Endothelial cell of umbilical vein (primary cell): ENCODE measurements at regions not wholly inside any gene's neighbourhood (a gene's known extent, or its start where the extent isn't known, plus 50 kb on each side); places are given as distances from the start of the nearest gene placed in this dataset.

Source experiments
- BruUV-seq: library from RNA; stranded (reverse); fragments of 400-500 nt; replicated peaks from 2 replicates; lab custom pipeline; 2021; lab: Mats Ljungman, UMichigan
- CTCF ChIA-PET: fragments of 300-600, 350-600 bp; sonication (Branson Sonifier 250); formaldehyde crosslinking; loops from one replicate; lab custom pipeline; 2021; ENCODE audit warnings: antibody characterized with exemption, inconsistent platforms; lab: Charles Lee
- POLR2A ChIA-PET: fragments of 300-600, 350-600 bp; sonication (Branson Sonifier 250); formaldehyde crosslinking; loops from one replicate; lab custom pipeline; 2021; ENCODE audit warnings: antibody characterized with exemption, inconsistent platforms; lab: Charles Lee
- DNase-seq: peaks from one replicate; pipeline ENCODE4 v3.0.0-alpha.2; 2011; ENCODE audit warnings: low read depth, low spot score
- FAIRE-seq: peaks from 2 replicates; lab custom pipeline; 2011; peaks lifted over from hg19 to GRCh38; lab: Jason Lieb, UNC
- H2AFZ ChIP-seq: 2 replicates; pipeline ENCODE4 v1.6.0; 2012; ENCODE audit warnings: low read depth, low read length, control low read depth, inconsistent platforms
- H3K27ac ChIP-seq: 2 replicates; pipeline ENCODE4 v1.5.1; 2011; ENCODE audit warnings: low read depth, mild to moderate bottlenecking, control low read depth, low read length, moderate library complexity; ENCODE audit not compliant: insufficient read depth
- H3K27me3 ChIP-seq, 2 experiments: 2 replicates each; pipeline versions ENCODE4 v1.6.0 to v1.6.1; 2011; ENCODE audit warnings: low read length in 2 of 2, mixed read lengths in 1 of 2; ENCODE audit not compliant: control insufficient read depth in 2 of 2, insufficient read depth in 2 of 2
- H3K36me3 ChIP-seq, 2 experiments: 2 replicates in 1 of 2; 3 replicates in 1 of 2; pipeline ENCODE4 v1.5.1; 2011; ENCODE audit warnings: low read length in 2 of 2, mild to moderate bottlenecking in 1 of 2, moderate library complexity in 1 of 2; ENCODE audit not compliant: control insufficient read depth in 2 of 2, insufficient read depth in 2 of 2; ENCODE audit errors: extremely low read depth in 1 of 2
- H3K4me1 ChIP-seq: 3 replicates; pipeline ENCODE4 v1.5.1; 2011; ENCODE audit warnings: mild to moderate bottlenecking, low read length; ENCODE audit not compliant: control insufficient read depth, insufficient read depth; ENCODE audit errors: extremely low read depth
- H3K4me2 ChIP-seq: 2 replicates; pipeline ENCODE4 v1.6.1; 2011; ENCODE audit warnings: low read length, control low read depth, mixed read lengths; ENCODE audit not compliant: insufficient read depth
- H3K4me3 ChIP-seq, 3 experiments: fragments of 200-600 bp in 1 of 3; sonication (generic), shearing (Covaris generic) in 1 of 3; replicated peaks in 1 of 3; 2 replicates each; pipeline ENCODE4 v1.5.1; 2011 to 2016; ENCODE audit warnings: control low read depth in 3 of 3, low read length in 3 of 3, mild to moderate bottlenecking in 2 of 3, inconsistent platforms in 1 of 3, low read depth in 1 of 3, moderate library complexity in 1 of 3; ENCODE audit not compliant: insufficient read depth in 1 of 3
- H3K79me2 ChIP-seq: 2 replicates; pipeline ENCODE4 v1.6.0; 2012; ENCODE audit warnings: low read length, inconsistent platforms; ENCODE audit not compliant: control insufficient read depth, insufficient read depth
- H3K9ac ChIP-seq: replicated peaks from 2 replicates; pipeline ENCODE3; 2011; ENCODE audit warnings: low read length, control low read depth; ENCODE audit not compliant: insufficient read depth; ENCODE audit errors: extremely low read depth
- H3K9me1 ChIP-seq: replicated peaks from 3 replicates; pipeline ENCODE4 v1.6.0; 2011; ENCODE audit warnings: mild to moderate bottlenecking, low read length; ENCODE audit not compliant: control insufficient read depth, insufficient read depth; ENCODE audit errors: extremely low read depth
- H3K9me3 ChIP-seq: replicated peaks from 2 replicates; pipeline ENCODE4 v1.5.1; 2012; ENCODE audit warnings: low read length, inconsistent platforms; ENCODE audit not compliant: control insufficient read depth, insufficient read depth
- H4K20me1 ChIP-seq: replicated peaks from 2 replicates; pipeline ENCODE3; 2011; ENCODE audit warnings: mild to moderate bottlenecking, low read length; ENCODE audit not compliant: control insufficient read depth, insufficient read depth; ENCODE audit errors: extremely low read depth
- EZH2 ChIP-seq: IDR thresholded peaks from 2 replicates; pipeline ENCODE4 v1.6.1; 2012; ENCODE audit warnings: borderline replicate concordance, low read depth, mild to moderate bottlenecking, moderate library complexity, low read length, inconsistent platforms; ENCODE audit not compliant: severe bottlenecking
- FOS ChIP-seq: IDR thresholded peaks from 2 replicates; pipeline ENCODE4 v1.6.1; 2011; ENCODE audit warnings: mild to moderate bottlenecking, low read length, moderate library complexity, borderline replicate concordance; ENCODE audit not compliant: insufficient read depth
- GATA2 ChIP-seq: IDR thresholded peaks from 2 replicates; pipeline ENCODE4 v1.7.0; 2011; ENCODE audit warnings: low read depth, mild to moderate bottlenecking, moderate library complexity, mixed read lengths, low read length; ENCODE audit not compliant: insufficient read length, insufficient read depth
- JUN ChIP-seq: IDR thresholded peaks from 2 replicates; pipeline ENCODE4 v1.6.1; 2011; ENCODE audit warnings: borderline replicate concordance, low read depth; ENCODE audit not compliant: insufficient read length, insufficient read depth
- MYC ChIP-seq: IDR thresholded peaks from one replicate; pipeline ENCODE4 v1.6.1; 2011; ENCODE audit warnings: mild to moderate bottlenecking, low read depth, low read length
- POLR2A ChIP-seq: IDR thresholded peaks from 2 replicates; pipeline ENCODE4 v1.6.1; 2012; ENCODE audit warnings: low read depth, mild to moderate bottlenecking, control low read depth, low read length
- POLR2AphosphoS5 ChIP-seq: IDR thresholded peaks from 2 replicates; pipeline ENCODE4 v1.6.1; 2012; ENCODE audit warnings: low read depth, mild to moderate bottlenecking, control low read depth, low read length, moderate library complexity; ENCODE audit not compliant: insufficient read depth
- dilution Hi-C: fragments of 300-500 bp; cut with MboI; formaldehyde crosslinking; loops from one replicate; pipeline ENCODE4 v1.15.0; 2019; ENCODE audit warnings: low sequenced_read_pairs; ENCODE audit not compliant: extremely low pct_ligation_motif_present
- intact Hi-C: fragments of 100-400 bp; cut with micrococcal nuclease; formaldehyde crosslinking; loops from one replicate; pipeline ENCODE4 v1.10.0; 2022
- TF ChIP-seq, protein P1 (sequence below): IDR thresholded peaks from 2 replicates; pipeline ENCODE4 v1.6.1; 2011; ENCODE audit not compliant: insufficient read depth, insufficient read length
- TF ChIP-seq, protein P2 (sequence below), 2 donors: IDR thresholded peaks; 1 replicate in 1 of 2; 2 replicates in 1 of 2; pipeline ENCODE4 v1.5.1; 2011; ENCODE audit warnings: low read length in 2 of 2, mild to moderate bottlenecking in 2 of 2, moderate library complexity in 2 of 2, control low read depth in 1 of 2, inconsistent platforms in 1 of 2, low read depth in 1 of 2; ENCODE audit not compliant: insufficient read depth in 1 of 2; ENCODE audit errors: extremely low read depth in 1 of 2

GRCh38 chr4:147137280-147137679, 191.6 kb upstream of the TTC29 start:
- TF ChIP-seq POLR2A: no peak
- TF ChIP-seq, protein P1, sequence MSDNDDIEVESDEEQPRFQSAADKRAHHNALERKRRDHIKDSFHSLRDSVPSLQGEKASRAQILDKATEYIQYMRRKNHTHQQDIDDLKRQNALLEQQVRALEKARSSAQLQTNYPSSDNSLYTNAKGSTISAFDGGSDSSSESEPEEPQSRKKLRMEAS: no peak
- no peak for TF ChIP-seq FOS
- TF ChIP-seq MYC: no peak
- TF ChIP-seq EZH2: no peak
- TF ChIP-seq, protein P2, sequence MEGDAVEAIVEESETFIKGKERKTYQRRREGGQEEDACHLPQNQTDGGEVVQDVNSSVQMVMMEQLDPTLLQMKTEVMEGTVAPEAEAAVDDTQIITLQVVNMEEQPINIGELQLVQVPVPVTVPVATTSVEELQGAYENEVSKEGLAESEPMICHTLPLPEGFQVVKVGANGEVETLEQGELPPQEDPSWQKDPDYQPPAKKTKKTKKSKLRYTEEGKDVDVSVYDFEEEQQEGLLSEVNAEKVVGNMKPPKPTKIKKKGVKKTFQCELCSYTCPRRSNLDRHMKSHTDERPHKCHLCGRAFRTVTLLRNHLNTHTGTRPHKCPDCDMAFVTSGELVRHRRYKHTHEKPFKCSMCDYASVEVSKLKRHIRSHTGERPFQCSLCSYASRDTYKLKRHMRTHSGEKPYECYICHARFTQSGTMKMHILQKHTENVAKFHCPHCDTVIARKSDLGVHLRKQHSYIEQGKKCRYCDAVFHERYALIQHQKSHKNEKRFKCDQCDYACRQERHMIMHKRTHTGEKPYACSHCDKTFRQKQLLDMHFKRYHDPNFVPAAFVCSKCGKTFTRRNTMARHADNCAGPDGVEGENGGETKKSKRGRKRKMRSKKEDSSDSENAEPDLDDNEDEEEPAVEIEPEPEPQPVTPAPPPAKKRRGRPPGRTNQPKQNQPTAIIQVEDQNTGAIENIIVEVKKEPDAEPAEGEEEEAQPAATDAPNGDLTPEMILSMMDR (IDR thresholded peaks at IDR 0.05; ENCODE audit: extremely low read depth in 1 of 2, insufficient read depth in 1 of 2, low read depth in 1 of 2, low read length in 2 of 2): no peak
- TF ChIP-seq POLR2AphosphoS5: no peak
- TF ChIP-seq GATA2: no peak
- no peak for TF ChIP-seq JUN
- Histone ChIP-seq H4K20me1 (no peaks in the 10 kb centered on the region), H3K9me1 (no peaks in the 10 kb centered on the region), H3K27me3 (peaks cover 2 to 4% of the 10 kb centered on the region in 2 experiments), H3K36me3 (no peaks in the 10 kb centered on the region), H3K4me2 (no peak overlapping the region), H3K79me2 (no peaks in the 10 kb centered on the region), H3K4me3 (no peak overlapping the region), H3K9me3 (no peaks in the 10 kb centered on the region), H3K9ac (no peak overlapping the region), H3K4me1 (no peaks in the 10 kb centered on the region), H2AFZ (no peak overlapping the region), H3K27ac (no peak overlapping the region)
- dilution Hi-C loops (no loop called here), intact Hi-C loops (no loop called here)
- FAIRE-seq (no peak), DNase-seq (no peak)
- ChIA-PET CTCF (interaction anchor here (1.1 kb wide), 1 partner anchor 40 kb away, joined by 4 read pairs; no protein-coding TSS in a partner anchor), POLR2A (no interaction called here)
- no TSS peak for BruUV-seq
